ENCODE measurements at regions not wholly inside any gene's neighbourhood (a gene's known extent, or its start where the extent isn't known, plus 50 kb on each side); places are given as distances from the start of the nearest gene placed in this dataset.

DNA sequence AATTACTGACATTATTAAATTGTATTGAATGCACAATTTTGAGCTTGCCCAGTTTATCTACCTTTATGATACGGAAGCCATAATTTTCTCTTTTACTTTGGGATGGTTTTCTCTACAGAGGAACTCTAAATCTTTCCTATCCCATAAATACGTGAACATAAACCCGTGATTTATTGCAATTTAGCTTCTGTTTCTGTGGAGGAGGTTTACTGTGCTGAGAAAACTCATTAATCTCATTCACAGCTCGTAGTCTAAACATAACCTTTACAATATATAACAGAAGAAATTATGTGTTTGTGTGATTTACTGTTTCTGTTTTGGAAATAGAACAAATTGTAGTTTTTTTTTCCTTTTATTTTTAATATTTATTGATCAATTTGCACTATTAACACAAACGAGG lies 207.1 kb upstream of the PCDH9 start:
- TF ChIP-seq POLR2A (IDR thresholded peaks at IDR 0.05), result no peak
- TF ChIP-seq, protein P1, sequence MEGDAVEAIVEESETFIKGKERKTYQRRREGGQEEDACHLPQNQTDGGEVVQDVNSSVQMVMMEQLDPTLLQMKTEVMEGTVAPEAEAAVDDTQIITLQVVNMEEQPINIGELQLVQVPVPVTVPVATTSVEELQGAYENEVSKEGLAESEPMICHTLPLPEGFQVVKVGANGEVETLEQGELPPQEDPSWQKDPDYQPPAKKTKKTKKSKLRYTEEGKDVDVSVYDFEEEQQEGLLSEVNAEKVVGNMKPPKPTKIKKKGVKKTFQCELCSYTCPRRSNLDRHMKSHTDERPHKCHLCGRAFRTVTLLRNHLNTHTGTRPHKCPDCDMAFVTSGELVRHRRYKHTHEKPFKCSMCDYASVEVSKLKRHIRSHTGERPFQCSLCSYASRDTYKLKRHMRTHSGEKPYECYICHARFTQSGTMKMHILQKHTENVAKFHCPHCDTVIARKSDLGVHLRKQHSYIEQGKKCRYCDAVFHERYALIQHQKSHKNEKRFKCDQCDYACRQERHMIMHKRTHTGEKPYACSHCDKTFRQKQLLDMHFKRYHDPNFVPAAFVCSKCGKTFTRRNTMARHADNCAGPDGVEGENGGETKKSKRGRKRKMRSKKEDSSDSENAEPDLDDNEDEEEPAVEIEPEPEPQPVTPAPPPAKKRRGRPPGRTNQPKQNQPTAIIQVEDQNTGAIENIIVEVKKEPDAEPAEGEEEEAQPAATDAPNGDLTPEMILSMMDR (IDR thresholded peaks at IDR 0.05), result no peak

Data from heart left ventricle (tissue), 13 donors.